ENCODE measurements at regions not wholly inside any gene's neighbourhood (a gene's known extent, or its start where the extent isn't known, plus 50 kb on each side); places are given as distances from the start of the nearest gene placed in this dataset.

DNA sequence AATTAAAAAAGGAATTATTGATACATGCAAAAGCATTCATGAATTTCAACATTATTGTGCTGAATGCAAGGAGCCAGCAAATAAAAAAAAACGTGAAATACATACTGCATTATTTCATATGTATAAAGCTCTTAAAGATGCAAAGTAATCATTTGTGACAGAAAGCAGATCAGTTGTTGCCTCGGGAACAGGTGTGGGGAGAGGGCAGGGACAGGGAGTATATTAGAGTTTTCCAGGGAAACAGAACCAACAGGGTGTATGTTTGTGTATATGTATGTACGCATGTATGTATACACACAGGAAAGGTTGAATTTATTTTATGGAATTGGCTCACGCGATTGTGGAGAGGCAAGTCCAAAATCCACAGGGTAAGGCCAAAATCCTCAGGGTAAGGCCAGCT is 502.9 kb upstream of the ARGLU1 start:
- DNase-seq: no peak

DNA sequence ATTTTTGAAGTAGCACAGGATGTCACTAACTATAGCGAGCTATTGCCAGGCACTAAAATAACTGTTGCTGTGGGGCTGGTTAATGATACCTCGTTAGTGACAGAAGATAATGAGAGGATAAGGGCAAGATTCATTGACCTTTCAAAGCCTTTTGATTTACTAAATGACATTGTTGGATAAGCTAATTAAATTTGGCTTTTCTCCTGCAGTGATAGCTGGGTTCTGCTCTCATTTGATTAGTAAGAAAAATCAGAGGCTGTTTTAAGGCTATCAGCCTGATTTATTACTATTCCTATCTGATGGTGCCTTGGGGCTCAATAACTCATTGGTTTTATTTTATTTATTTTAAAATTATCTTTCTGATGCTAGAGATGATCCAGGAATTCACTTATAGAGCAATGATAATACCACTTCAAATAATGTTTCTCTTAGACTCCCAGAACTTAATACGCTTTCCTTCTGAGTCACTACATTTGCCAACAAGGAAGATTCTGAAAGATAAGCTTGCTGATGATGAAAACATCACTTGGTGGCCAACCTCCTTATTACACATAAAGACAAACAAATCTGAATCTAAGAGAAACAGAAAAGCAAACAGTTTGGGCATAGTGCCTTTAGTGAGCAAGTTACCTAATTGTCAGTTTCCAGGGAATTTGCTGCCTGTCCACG is 501.3 kb upstream of the ARGLU1 start:
- in situ Hi-C loops (cut with HindIII; ENCODE audit: low pct_ligation_motif_present, low pct_unique_long_range_greater_than_20kb, low sequenced_read_pairs): no loop called here
- DNase-seq: no peak

More for the DNA sequence above, 502.9 kb upstream of the ARGLU1 start:
- in situ Hi-C loops (cut with HindIII; ENCODE audit: low pct_ligation_motif_present, low pct_unique_long_range_greater_than_20kb, low sequenced_read_pairs): no loop called here

DNA sequence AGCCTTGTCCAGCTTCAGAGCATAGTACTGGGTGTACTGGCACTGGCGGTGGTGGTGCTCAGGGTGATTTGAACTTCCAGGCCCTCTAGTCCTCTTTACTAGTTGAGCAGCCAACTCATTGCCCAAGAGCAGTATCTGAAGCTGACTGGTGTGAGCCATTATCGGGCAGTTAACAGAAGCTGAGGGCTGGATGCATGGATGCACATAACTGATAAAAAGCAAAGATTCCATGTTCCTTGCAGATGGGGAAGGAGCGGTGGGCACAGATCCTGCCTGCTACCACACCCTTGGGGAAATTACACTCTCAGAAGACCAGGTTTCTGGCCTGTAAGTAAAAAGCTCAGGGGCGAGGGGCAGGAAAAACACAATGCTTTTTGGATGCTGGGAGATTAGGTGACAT is 499.4 kb upstream of the ARGLU1 start:
- DNase-seq: no peak
- in situ Hi-C loops (cut with HindIII; ENCODE audit: low pct_ligation_motif_present, low pct_unique_long_range_greater_than_20kb, low sequenced_read_pairs): no loop called here

DNA sequence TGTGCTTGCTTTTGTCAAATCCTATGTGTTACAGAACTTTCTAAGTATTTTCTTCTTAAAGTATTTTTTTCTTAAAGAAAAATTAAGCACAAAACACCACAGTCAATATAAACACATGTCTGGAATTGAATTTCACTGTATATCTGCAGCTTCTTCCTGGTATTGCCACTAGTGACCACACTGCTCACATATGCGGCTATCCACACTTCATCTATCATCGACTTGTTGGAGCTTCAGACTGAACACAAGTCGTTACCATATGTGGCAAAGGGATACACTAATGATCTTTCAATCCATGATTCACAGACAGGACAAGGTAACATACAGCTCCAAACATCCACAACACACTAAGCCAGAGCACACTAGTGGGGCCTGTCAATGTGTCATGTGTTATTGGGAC is 498.4 kb upstream of the ARGLU1 start:
- DNase-seq: no peak
- in situ Hi-C loops (cut with HindIII; ENCODE audit: low pct_ligation_motif_present, low pct_unique_long_range_greater_than_20kb, low sequenced_read_pairs): no loop called here

DNA sequence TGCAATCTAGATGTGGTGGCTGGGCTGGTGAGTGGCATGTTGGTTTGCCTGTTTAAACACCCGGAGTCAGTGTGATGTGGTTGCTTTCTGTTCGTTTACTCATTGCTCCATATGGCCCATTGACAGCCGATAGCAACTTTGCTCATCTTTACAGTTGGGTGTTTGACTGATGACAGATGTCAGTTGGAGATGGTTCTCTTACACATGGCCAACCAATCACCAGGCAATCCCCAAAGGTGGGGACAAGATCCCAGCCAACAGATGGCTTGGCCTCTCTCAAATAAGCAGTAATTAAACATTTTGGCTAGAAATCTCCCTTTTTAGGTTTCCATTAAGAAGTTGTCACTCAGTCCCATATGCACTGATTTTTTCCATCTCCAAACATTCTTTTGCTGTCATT is 497.1 kb upstream of the ARGLU1 start:
- DNase-seq: no peak
- in situ Hi-C loops (cut with HindIII; ENCODE audit: low pct_ligation_motif_present, low pct_unique_long_range_greater_than_20kb, low sequenced_read_pairs): no loop called here

DNA sequence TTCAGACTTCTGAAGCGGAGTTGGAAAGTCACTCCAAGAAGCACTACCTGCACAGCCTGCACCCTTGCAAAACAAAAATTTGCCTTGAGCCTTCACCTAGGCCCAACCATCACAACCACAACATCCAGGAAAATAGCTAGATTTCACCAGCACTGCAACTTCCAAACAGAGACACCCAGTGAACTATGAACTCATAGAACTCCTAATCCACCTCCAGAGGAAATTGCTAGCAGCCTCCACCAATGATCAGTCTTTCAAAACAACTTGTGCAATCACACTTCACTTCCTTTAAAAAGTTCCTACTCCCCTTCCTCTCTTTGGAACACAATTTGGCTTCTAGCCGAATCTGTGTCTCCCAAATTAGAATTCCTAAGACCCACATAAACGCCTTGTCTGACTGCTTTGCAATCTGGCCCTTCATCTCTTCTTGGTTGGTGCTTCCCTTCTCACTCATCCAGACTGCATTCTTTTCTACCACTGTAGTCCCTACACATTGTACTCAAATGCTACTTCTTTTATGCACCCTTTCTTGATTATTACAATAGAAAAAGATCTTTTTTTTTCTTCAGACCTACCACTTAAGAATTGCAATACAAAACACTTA is 489.2 kb upstream of the ARGLU1 start:
- in situ Hi-C loops (cut with HindIII; ENCODE audit: low pct_ligation_motif_present, low pct_unique_long_range_greater_than_20kb, low sequenced_read_pairs): no loop called here
- DNase-seq: no peak

DNA sequence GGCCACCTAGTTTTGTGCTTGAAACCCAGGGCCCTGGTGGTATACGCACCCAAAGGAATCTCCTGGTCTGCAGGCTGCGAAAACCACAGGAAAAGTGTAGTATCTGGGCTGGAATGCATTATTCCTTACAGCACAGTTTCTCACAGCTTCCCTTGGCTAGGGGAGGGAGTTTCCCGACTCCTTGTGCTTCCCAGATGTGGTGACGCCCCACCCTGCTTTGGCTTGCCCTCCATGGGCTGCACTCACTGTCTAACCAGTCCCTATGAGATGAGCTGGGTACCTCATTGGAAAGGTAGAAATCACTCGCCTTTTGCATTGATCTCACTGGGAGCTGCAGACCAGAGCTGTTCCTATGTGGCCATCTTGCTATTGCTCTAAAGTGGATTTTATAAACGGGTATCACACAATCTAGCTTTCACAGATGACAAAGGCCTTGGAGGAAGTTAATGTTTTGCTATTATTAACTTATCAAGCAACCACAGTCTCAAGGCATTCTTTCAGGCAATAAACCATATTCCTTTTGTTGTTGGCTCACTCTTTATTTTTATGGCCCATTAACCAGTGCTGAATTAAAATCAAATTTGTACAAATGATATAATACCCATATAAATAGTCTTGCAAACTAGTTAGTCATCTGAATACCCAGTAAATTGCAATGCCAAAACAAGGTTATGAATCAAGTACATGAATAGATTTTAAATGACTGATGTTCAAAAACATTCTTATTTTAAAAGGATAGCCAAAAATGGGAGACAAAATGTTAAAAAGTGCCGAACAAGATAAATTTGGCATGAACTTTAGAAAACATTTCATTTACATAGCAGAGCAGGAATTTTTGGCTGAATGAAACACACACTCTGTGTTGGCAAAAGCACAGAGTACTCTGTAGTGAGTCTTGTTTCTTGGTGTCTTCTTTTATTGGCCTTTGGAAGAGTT is 475.4 kb upstream of the ARGLU1 start:
- in situ Hi-C loops (cut with HindIII; ENCODE audit: low pct_ligation_motif_present, low pct_unique_long_range_greater_than_20kb, low sequenced_read_pairs): no loop called here
- peak; percentile 5 for DNase-seq

DNA sequence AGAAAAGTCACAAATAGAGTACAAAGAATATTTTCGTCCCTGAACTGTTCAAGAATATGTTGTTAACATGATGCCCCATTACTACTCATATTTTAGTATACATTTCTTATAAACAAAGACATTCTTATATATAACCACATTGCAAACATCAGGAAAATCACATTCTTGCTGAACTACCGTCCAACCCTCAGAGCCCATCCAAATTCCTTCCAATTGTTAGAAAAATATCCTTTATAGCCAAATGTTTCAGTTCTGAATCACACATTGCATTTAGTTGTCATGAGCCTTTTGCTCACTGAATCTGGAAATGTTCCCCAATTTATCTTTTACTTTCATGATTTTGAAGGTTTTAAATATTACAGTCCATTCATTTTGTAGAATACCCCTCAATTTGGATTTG is 467.8 kb upstream of the ARGLU1 start:
- no peak for DNase-seq

DNA sequence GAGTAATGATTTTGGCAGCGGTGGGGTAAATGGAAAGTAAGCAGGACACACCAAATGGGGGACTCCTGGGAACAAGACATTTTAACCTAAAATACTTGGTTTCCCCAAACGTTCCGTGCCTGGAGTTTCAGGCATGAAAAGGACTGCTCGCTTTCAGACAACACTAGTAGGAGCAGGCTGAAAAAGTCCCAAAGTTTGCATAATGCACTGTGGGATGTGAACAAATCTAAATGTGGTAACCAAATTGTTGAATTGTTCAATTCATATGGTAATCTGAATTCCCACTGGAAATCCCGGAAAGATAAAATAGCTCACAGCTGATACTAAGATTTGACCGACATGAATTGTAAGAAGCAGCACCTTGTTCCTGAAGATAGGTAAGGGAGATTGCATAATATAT is 467.2 kb upstream of the ARGLU1 start:
- in situ Hi-C loops (cut with HindIII; ENCODE audit: low pct_ligation_motif_present, low pct_unique_long_range_greater_than_20kb, low sequenced_read_pairs): no loop called here
- no peak for DNase-seq

More for the DNA sequence above, 467.8 kb upstream of the ARGLU1 start:
- in situ Hi-C loops (cut with HindIII; ENCODE audit: low pct_ligation_motif_present, low pct_unique_long_range_greater_than_20kb, low sequenced_read_pairs): no loop called here

DNA sequence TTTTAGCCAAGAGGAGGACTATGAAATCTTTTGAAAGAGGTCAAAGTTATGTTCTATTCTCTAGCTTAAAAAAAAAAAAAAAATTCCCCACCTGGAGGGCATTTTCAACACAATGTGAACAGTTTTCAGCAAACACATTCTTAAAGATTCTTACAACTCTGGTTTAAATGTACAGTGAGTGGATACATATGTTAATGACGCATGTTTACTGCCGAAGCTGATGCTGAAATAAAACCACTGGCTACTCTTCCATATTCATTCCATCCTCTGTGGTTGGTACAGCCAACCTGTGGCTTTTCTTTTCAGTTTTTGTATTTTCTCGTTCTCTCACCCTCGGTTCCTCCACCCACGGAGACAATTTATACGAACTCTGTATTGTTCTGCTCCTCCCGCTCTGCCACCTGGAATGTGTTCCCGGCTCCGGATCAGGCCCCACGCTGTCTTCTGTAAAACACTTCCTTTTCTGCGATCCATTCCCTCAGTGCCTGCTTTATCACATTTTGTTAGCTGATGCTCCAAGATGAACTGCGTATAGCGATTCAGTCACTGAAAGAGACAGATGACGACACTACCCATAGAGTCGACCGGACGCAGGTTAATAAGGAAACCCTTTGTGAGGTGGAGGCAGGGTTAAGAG is 466.4 kb upstream of the ARGLU1 start:
- no peak for DNase-seq
- in situ Hi-C loops (cut with HindIII; ENCODE audit: low pct_ligation_motif_present, low pct_unique_long_range_greater_than_20kb, low sequenced_read_pairs): no loop called here

DNA sequence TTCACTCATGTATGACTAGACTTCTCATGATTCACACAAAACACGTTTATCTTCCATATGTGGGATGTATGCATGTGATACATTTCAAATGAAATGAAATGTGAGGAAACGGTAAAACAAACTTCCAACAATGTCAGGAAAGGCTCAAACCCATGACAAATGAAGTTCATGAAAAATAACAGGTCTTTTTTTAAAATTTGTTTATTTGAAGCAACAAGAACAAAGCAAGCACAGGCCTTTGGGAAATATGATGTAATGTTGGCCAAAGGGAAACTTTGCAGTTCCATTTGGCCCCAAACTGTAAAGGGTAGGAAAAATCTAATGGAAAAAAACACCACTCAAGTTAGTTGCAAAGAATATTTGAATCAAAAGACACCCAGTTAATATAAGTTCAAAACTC is 463.8 kb upstream of the ARGLU1 start:
- in situ Hi-C loops (cut with HindIII; ENCODE audit: low pct_ligation_motif_present, low pct_unique_long_range_greater_than_20kb, low sequenced_read_pairs): no loop called here
- no peak for DNase-seq

DNA sequence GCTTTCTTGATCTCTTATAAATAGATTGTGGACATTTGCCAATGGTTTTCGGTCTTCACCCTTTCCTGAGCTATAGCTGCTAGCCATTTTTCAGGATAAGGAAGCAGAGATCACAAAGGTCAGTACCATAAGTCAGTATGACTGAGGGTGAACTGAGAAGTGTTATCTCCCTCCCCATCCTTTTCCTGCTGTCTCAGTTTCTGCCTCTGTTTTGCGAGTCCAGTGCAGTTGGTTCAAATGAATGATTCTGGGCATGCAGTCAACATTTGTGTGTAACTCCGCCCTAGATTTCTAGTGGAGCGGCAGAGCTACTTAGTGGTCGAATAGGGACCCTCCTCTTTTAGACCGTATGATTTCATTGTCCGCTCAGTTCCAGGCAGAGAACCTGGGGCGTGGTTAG is 460.8 kb upstream of the ARGLU1 start:
- in situ Hi-C loops (cut with HindIII; ENCODE audit: low pct_ligation_motif_present, low pct_unique_long_range_greater_than_20kb, low sequenced_read_pairs): no loop called here
- DNase-seq: no peak

DNA sequence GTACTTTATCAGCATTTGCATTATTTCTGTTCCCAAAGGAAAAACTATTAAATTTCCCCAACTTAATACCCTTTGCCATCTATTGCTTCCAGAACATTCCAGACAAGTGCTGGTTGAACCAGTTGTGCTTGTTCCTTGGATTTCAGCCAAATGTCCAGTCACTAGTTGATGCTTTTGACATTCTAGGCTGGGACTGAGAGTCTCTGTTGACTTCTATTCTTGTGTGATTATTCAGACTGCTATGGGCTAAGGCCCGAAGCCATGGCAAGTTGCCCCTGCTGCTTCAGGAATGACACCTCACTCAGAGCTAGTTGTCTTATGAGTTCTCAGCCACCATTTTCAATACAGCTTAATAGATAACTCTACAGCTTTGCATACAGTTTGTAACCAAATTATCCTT is 458.1 kb upstream of the ARGLU1 start:
- DNase-seq: no peak
- in situ Hi-C loops (cut with HindIII; ENCODE audit: low pct_ligation_motif_present, low pct_unique_long_range_greater_than_20kb, low sequenced_read_pairs): no loop called here

DNA sequence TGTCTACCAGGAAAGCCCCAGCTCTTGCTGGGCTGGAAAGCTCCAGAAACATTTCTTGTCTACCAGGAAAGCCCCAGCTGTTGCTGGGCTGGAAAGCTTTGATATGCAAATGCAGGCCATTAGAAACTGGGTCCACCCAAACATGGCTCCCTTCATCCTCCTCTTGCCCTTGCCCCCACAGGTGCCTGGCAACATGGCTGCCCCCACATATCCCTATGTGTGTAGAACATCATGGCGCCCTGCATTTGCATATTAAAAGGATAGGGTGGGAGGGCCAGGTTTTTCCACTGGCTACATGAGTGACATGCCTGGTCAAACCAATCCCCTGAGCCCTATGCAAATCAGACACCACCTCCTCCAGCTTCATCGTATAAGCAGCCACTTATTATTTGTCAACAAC is 455.4 kb upstream of the ARGLU1 start:
- in situ Hi-C loops (cut with HindIII; ENCODE audit: low pct_ligation_motif_present, low pct_unique_long_range_greater_than_20kb, low sequenced_read_pairs): no loop called here
- DNase-seq: no peak

DNA sequence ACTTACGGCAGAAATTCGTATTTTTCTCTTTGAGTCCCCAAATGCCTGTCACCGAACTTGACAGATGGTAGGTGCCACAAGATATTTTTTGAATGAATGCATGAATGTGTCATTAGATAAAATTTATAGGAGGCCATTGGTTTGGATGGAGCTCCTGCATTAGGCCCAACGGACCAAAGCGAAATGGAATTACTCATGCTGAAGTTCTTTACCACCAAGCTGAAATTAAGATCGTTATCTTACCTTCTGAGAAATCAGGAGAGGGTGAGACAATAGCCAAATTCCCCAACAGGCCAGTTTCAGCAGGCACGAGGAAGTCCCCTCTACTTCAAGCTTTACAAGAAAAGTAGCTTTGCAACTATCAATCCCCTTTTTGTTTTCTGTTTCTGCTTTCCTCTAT is 452.5 kb upstream of the ARGLU1 start:
- in situ Hi-C loops (cut with HindIII; ENCODE audit: low pct_ligation_motif_present, low pct_unique_long_range_greater_than_20kb, low sequenced_read_pairs): no loop called here
- no peak for DNase-seq

DNA sequence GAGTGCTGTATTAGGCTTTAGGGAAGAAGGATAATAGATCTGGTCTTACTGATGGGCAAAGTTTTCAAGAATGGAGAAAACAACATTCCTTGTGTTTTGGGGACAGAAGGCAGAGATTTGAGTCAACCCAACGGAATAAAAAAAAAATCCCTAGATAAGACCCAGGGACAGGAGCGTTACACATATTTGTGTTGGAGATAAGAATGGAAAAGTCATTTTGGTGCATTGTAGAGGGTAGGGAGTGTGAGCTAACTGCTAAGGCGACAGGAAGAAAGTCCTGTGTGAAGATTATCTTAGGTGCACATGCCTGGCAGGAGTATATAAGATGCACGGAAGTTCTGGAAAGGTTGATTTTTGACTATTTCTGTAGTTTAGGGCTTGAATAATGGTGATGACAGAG is 450.3 kb upstream of the ARGLU1 start:
- no peak for DNase-seq
- in situ Hi-C loops (cut with HindIII; ENCODE audit: low pct_ligation_motif_present, low pct_unique_long_range_greater_than_20kb, low sequenced_read_pairs): no loop called here

DNA sequence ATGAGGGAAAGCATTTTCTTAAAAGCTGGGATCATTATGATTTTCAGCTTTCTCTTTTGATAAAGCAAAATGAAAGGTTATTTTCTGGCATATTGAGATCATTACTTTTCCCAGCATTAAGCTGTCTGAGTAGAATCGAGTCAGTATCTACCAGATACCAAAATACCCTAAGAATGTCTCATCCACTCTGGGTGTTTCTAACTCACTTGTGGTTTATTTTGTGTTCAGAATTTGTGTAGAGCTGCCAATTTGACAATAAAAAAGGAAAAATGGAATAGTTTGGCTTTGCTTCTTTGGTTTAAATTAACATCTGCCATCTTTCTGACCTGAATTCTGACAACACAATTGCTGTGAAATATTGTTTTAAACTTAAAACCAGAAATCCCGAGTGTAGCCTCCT is 438.7 kb upstream of the ARGLU1 start:
- DNase-seq: no peak

DNA sequence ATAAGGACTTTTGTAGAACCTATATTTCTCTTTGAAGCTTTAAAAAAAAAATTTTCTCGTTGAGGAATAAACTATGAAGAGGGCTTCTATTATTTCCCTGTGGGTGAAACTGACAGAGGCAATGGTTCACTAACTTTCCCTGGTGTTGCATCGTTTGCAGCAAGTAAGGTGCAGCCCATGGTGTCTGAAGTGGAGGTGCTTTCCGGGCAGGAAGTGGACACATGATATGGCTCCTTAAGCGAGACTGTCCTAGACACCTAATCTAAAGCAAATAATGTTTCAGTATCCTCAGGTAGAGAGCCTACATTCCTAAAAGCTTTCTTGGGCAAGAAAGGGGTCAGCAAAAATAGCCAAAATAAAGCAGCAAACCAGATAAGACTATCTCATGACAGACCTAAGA is 437.6 kb upstream of the ARGLU1 start:
- no peak for DNase-seq

More for the DNA sequence above, 438.7 kb upstream of the ARGLU1 start:
- in situ Hi-C loops (cut with HindIII; ENCODE audit: low pct_ligation_motif_present, low pct_unique_long_range_greater_than_20kb, low sequenced_read_pairs): no loop called here

DNA sequence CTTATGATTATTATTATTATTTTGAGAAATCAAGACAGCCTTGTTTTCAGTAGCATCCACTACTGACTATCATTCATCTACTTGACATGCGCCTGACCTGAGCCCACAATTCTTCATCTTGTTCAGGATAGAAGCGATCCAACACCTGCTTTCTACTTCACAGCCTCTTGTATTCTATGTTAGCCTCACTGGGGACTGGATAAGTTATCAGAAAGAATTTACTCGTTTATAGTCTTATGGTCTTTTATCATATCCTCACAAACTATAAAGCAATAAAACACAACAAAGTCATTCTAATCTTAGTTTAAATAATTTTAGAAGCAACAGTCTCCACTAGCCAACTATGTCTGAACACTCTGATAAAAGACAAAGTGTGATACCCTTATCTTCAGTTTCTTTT is 436.0 kb upstream of the ARGLU1 start:
- in situ Hi-C loops (cut with HindIII; ENCODE audit: low pct_ligation_motif_present, low pct_unique_long_range_greater_than_20kb, low sequenced_read_pairs): no loop called here
- DNase-seq: no peak

More for the DNA sequence above, 437.6 kb upstream of the ARGLU1 start:
- in situ Hi-C loops (cut with HindIII; ENCODE audit: low pct_ligation_motif_present, low pct_unique_long_range_greater_than_20kb, low sequenced_read_pairs): no loop called here

Measured in ACHN (cell line).